Ishikawa (cell line): ENCODE measurements at regions not wholly inside any gene's neighbourhood (a gene's known extent, or its start where the extent isn't known, plus 50 kb on each side); places are given as distances from the start of the nearest gene placed in this dataset.

Experiments used
- CEBPB ChIP-seq: IDR thresholded peaks from 2 replicates; pipeline ENCODE4 v1.6.1; 2012
- CREB1 ChIP-seq: IDR thresholded peaks from 2 replicates; pipeline ENCODE4 v1.6.1; 2012; ENCODE audit warnings: low read depth
- EGR1 ChIP-seq: IDR thresholded peaks from 2 replicates; pipeline ENCODE4 v1.6.1; 2012
- EP300 ChIP-seq: IDR thresholded peaks from 2 replicates; pipeline ENCODE4 v1.6.1; 2012; ENCODE audit warnings: borderline replicate concordance
- FOXM1 ChIP-seq: IDR thresholded peaks from 2 replicates; pipeline ENCODE4 v1.6.1; 2012; ENCODE audit warnings: low read depth, borderline replicate concordance
- NFIC ChIP-seq: IDR thresholded peaks from 2 replicates; pipeline ENCODE4 v1.6.1; 2012
- RAD21 ChIP-seq: IDR thresholded peaks from 2 replicates; pipeline ENCODE4 v1.6.1; 2012; ENCODE audit warnings: low read depth
- TAF1 ChIP-seq: IDR thresholded peaks from 2 replicates; pipeline ENCODE4 v1.6.1; 2012; ENCODE audit warnings: low read depth, mild to moderate bottlenecking
- TCF12 ChIP-seq: IDR thresholded peaks from 2 replicates; pipeline ENCODE4 v1.6.1; 2012; ENCODE audit warnings: low read depth
- TEAD4 ChIP-seq: IDR thresholded peaks from 2 replicates; pipeline ENCODE4 v1.6.1; 2012
- YY1 ChIP-seq: IDR thresholded peaks from 2 replicates; pipeline ENCODE4 v1.6.1; 2012; ENCODE audit warnings: low read depth
- ZBTB7A ChIP-seq: IDR thresholded peaks from 2 replicates; pipeline ENCODE4 v1.6.1; 2012; ENCODE audit warnings: low read depth
- TF ChIP-seq, protein P1 (sequence below): IDR thresholded peaks from 2 replicates; pipeline ENCODE4 v1.6.1; 2012
- TF ChIP-seq, protein P2 (sequence below): IDR thresholded peaks from 2 replicates; pipeline ENCODE4 v1.6.1; 2012; ENCODE audit warnings: low read depth, mild to moderate bottlenecking
- TF ChIP-seq, protein P3 (sequence below): IDR thresholded peaks from 2 replicates; pipeline ENCODE4 v1.6.1; 2012

DNA sequence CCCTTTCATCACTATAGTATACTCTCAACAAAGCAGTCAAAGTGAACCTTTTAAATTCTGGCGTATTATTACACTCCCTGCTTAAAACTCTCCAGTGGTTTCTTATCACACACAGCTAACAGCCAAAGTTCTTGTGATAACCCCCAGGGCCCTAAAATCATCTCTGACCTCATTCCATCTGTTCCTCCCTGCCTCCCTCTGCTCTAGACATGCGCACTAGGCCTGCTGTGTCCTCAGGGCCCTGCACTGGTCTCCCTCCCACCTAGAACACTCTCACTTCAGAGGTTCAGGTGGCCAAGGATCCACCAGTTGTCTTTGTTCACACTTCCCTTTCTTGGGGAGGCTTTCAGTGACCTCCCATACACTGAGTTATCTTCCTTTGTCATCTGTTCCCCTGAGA lies 603.4 kb downstream of the DSC3 start:
- TF ChIP-seq TCF12 = no peak
- TF ChIP-seq EP300 = no peak
- TF ChIP-seq CREB1 = no peak
- TF ChIP-seq ZBTB7A = no peak
- TF ChIP-seq NFIC = no peak
- TF ChIP-seq YY1 = no peak
- no peak for TF ChIP-seq TEAD4
- no peak for TF ChIP-seq TAF1
- no peak for TF ChIP-seq FOXM1
- TF ChIP-seq, protein P1, sequence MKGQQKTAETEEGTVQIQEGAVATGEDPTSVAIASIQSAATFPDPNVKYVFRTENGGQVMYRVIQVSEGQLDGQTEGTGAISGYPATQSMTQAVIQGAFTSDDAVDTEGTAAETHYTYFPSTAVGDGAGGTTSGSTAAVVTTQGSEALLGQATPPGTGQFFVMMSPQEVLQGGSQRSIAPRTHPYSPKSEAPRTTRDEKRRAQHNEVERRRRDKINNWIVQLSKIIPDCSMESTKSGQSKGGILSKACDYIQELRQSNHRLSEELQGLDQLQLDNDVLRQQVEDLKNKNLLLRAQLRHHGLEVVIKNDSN = no peak
- TF ChIP-seq, protein P2, sequence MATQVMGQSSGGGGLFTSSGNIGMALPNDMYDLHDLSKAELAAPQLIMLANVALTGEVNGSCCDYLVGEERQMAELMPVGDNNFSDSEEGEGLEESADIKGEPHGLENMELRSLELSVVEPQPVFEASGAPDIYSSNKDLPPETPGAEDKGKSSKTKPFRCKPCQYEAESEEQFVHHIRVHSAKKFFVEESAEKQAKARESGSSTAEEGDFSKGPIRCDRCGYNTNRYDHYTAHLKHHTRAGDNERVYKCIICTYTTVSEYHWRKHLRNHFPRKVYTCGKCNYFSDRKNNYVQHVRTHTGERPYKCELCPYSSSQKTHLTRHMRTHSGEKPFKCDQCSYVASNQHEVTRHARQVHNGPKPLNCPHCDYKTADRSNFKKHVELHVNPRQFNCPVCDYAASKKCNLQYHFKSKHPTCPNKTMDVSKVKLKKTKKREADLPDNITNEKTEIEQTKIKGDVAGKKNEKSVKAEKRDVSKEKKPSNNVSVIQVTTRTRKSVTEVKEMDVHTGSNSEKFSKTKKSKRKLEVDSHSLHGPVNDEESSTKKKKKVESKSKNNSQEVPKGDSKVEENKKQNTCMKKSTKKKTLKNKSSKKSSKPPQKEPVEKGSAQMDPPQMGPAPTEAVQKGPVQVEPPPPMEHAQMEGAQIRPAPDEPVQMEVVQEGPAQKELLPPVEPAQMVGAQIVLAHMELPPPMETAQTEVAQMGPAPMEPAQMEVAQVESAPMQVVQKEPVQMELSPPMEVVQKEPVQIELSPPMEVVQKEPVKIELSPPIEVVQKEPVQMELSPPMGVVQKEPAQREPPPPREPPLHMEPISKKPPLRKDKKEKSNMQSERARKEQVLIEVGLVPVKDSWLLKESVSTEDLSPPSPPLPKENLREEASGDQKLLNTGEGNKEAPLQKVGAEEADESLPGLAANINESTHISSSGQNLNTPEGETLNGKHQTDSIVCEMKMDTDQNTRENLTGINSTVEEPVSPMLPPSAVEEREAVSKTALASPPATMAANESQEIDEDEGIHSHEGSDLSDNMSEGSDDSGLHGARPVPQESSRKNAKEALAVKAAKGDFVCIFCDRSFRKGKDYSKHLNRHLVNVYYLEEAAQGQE = no peak
- no peak for TF ChIP-seq CEBPB
- TF ChIP-seq, protein P3, sequence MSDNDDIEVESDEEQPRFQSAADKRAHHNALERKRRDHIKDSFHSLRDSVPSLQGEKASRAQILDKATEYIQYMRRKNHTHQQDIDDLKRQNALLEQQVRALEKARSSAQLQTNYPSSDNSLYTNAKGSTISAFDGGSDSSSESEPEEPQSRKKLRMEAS = no peak
- TF ChIP-seq RAD21 = no peak
- TF ChIP-seq EGR1 = no peak

DNA sequence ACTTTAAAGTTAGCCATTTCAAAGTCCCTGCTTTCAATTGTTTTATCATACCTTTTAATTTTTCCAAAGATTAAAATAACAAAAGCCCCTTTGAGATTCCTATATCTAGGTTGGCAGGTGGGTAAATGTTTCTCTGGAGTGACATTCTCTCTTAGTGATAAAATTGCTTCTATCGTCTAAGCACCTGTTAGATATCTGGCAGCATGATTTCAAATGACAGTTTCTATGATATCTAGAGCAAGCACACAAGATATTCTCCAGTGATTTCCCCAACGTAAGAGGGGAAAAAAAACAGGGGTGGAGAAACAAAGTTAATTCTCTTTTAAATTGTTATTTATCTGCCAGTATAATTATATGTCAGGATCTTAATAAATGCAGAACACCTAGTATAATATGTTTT lies 610.2 kb downstream of the DSC3 start:
- TF ChIP-seq EGR1 = no peak
- TF ChIP-seq FOXM1 = no peak
- no peak for TF ChIP-seq YY1
- TF ChIP-seq TAF1 = no peak
- TF ChIP-seq, protein P1 = no peak
- TF ChIP-seq EP300 = no peak
- no peak for TF ChIP-seq TEAD4
- no peak for TF ChIP-seq ZBTB7A
- TF ChIP-seq TCF12 = no peak
- no peak for TF ChIP-seq NFIC
- no peak for TF ChIP-seq CEBPB
- TF ChIP-seq CREB1 = no peak
- no peak for TF ChIP-seq RAD21

DNA sequence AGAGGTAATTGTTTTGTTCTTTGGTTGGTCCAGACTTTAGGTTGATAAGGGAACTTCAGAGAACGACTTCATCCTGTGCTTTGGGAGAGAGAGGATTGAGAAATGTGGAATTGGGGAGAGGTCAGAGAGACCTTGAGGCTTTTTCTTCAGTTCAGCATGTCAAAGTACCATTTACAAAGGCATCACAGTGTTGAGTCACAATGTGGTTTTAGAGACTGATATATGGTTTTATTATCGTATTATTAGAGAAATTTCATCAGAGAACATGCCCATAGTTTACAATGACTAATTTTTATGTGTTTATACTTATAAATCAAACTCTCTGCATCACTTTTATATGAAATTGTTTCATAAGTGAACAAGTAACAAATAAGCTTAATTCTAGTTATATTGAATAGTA lies 626.6 kb downstream of the DSC3 start:
- no peak for TF ChIP-seq FOXM1
- no peak for TF ChIP-seq TCF12
- no peak for TF ChIP-seq RAD21
- TF ChIP-seq, protein P1 = no peak
- TF ChIP-seq ZBTB7A = no peak
- no peak for TF ChIP-seq YY1
- TF ChIP-seq, protein P3 = no peak
- no peak for TF ChIP-seq TAF1
- no peak for TF ChIP-seq TEAD4
- TF ChIP-seq CEBPB = no peak
- no peak for TF ChIP-seq EGR1
- TF ChIP-seq EP300 = no peak
- no peak for TF ChIP-seq NFIC

DNA sequence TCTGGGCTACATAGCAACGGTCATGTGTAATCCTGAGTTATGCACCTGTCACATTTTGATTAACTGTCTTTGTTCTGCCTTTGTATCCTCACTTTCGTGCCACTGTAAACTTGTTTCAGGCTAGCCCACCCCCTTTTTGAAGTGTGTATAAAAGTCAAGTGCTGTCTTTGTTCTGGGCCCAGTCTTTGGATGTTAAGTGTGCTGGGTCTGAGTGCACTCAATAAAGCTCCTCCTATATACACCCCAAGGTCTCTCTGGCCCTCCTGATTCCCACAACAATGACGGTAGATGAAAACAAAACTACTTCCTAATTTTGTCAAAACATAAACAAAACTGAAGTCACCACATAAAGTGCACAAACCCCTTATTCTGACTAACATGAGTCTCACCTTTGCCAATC lies 633.4 kb downstream of the DSC3 start:
- TF ChIP-seq TAF1 (no peak), YY1 (no peak), EGR1 (no peak), RAD21 (no peak), CREB1 (no peak), TEAD4 (no peak), NFIC (no peak), FOXM1 (no peak), TCF12 (no peak), EP300 (no peak), CEBPB (no peak), ZBTB7A (no peak)
- TF ChIP-seq, protein P1 = no peak
- TF ChIP-seq, protein P2 = no peak
- TF ChIP-seq, protein P3 = no peak

DNA sequence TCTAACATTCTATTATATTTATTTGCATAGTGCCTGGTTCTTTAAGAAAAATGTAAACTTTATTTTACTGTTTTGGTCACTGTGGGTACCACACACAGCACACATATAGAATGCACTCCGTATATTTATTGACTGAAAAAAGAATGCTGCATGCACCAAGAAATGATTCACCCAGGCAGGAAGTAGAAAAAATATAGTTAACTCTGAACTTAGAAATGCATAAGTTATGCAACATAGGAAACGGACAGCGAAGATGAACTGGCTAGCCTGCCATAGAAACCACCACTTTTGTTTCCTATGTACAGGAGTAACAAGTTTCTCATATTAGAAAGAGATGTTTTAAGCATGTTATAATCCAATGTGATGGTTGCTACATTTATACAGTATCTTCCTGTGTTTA lies 635.8 kb downstream of the DSC3 start:
- TF ChIP-seq CEBPB (no peak), EP300 (no peak), RAD21 (no peak), YY1 (no peak), ZBTB7A (no peak)
